OCI-LY1 (cell line): ENCODE measurements at regions not wholly inside any gene's neighbourhood (a gene's known extent, or its start where the extent isn't known, plus 50 kb on each side); places are given as distances from the start of the nearest gene placed in this dataset.

Experiments
- H2AFZ ChIP-seq: fragments of 200-600 bp; sonication (generic), shearing (Covaris generic); 2 replicates; pipeline ENCODE4 v1.6.0; 2014; ENCODE audit warnings: antibody characterized with exemption, mild to moderate bottlenecking, low read length
- H3F3A ChIP-seq: fragments of 200-600 bp; sonication (generic), shearing (Covaris generic); 2 replicates; pipeline ENCODE4 v1.6.0; 2014; ENCODE audit warnings: mild to moderate bottlenecking, antibody characterized with exemption, low read length, moderate library complexity; ENCODE audit not compliant: insufficient read depth
- H3K27ac ChIP-seq: fragments of 200-600 bp; sonication (generic); 2 replicates; pipeline ENCODE4 v1.5.1; 2014; ENCODE audit warnings: low read length, mixed run types, mild to moderate bottlenecking, low read depth; ENCODE audit not compliant: poor library complexity, severe bottlenecking
- H3K27me3 ChIP-seq: fragments of 200-600 bp; sonication (generic); 2 replicates; pipeline ENCODE4 v1.6.0; 2014; ENCODE audit warnings: antibody characterized with exemption, mild to moderate bottlenecking, low read length, moderate library complexity; ENCODE audit not compliant: insufficient read depth
- H3K36me3 ChIP-seq: fragments of 200-600 bp; sonication (generic); 2 replicates; pipeline ENCODE4 v1.6.1; 2014; ENCODE audit warnings: mild to moderate bottlenecking, antibody characterized with exemption, low read length, moderate library complexity, mixed read lengths; ENCODE audit not compliant: insufficient read depth
- H3K4me1 ChIP-seq: fragments of 200-600 bp; sonication (generic); 2 replicates; pipeline ENCODE4 v1.5.1; 2014; ENCODE audit warnings: mild to moderate bottlenecking, low read length, moderate library complexity; ENCODE audit not compliant: insufficient read depth, severe bottlenecking
- H3K4me2 ChIP-seq: fragments of 200-600 bp; sonication (generic), shearing (Covaris generic); 2 replicates; pipeline ENCODE4 v1.6.1; 2014; ENCODE audit warnings: low read length
- H3K4me3 ChIP-seq: fragments of 200-600 bp; sonication (generic); 2 replicates; pipeline ENCODE4 v1.5.1; 2014; ENCODE audit warnings: low read length, low read depth, mild to moderate bottlenecking, mixed read lengths; ENCODE audit not compliant: poor library complexity, severe bottlenecking
- H3K79me2 ChIP-seq: fragments of 200-600 bp; shearing (Covaris generic); 2 replicates; pipeline ENCODE4 v1.6.1; 2016; ENCODE audit warnings: mixed run types, low read length, mixed read lengths; ENCODE audit not compliant: insufficient read depth
- H3K9ac ChIP-seq: fragments of 200-600 bp; sonication (generic), shearing (Covaris generic); 2 replicates; pipeline ENCODE4 v1.6.1; 2014; ENCODE audit warnings: mild to moderate bottlenecking, low read length, mixed read lengths
- H3K9me2 ChIP-seq: fragments of 200-600 bp; sonication (generic), shearing (Covaris generic); 2 replicates; pipeline ENCODE4 v1.6.1; 2014; ENCODE audit warnings: low read depth, mild to moderate bottlenecking, low read length, mixed read lengths
- H3K9me3 ChIP-seq: fragments of 200-600 bp; shearing (Covaris generic); 2 replicates; pipeline ENCODE4 v1.6.1; 2014; ENCODE audit warnings: low read length, mixed read lengths
- H4K20me1 ChIP-seq: fragments of 200-600 bp; sonication (generic), shearing (Covaris generic); 2 replicates; pipeline ENCODE4 v1.6.0; 2016; ENCODE audit warnings: mild to moderate bottlenecking, low read length; ENCODE audit not compliant: insufficient read depth
- CTCF ChIP-seq: fragments of 200-600 bp; sonication (generic), shearing (Covaris generic); IDR thresholded peaks from 2 replicates; pipeline ENCODE4 v1.5.1; 2017; ENCODE audit warnings: mild to moderate bottlenecking, antibody characterized with exemption, low read length, moderate library complexity, mixed read lengths
- EZH2 ChIP-seq: fragments of 200-600 bp; sonication (generic), shearing (Covaris generic); IDR thresholded peaks from 2 replicates; pipeline ENCODE4 v1.8.0; 2017; ENCODE audit warnings: borderline replicate concordance, mixed run types, mild to moderate bottlenecking, antibody characterized with exemption, low read length, moderate library complexity, mixed read lengths

DNA sequence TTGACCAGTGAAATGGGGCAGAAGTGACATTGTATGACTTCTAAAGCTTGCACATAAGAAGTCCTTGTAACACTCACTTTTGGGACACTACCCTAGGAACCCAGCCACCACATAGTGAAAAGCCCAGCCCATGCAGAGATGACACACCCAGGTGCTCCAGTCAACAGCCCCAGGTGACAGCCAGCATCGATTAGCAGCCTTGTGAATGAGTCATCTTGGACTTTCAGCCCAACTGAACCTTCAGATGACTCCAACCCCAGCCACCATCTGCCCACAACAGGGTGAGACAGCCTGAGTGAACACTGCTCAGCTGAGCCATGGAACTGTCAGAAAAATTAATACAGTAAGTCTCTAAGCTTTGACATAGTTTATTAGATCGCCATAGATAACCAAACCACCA, 458.6 kb downstream of the ZSWIM6 start:
- Histone ChIP-seq H3K4me2 (no peak overlapping the region), H3F3A (no peaks in the 10 kb centered on the region), H3K9me3 (no peaks in the 10 kb centered on the region), H3K36me3 (no peaks in the 10 kb centered on the region), H3K4me1 (no peaks in the 10 kb centered on the region), H3K9ac (no peak overlapping the region), H3K27me3 (no peaks in the 10 kb centered on the region), H2AFZ (no peak overlapping the region), H3K27ac (no peak overlapping the region), H3K9me2 (no peaks in the 10 kb centered on the region), H3K79me2 (no peaks in the 10 kb centered on the region), H3K4me3 (no peak overlapping the region), H4K20me1 (no peaks in the 10 kb centered on the region)
- TF ChIP-seq EZH2 (no peak), CTCF (no peak)

DNA sequence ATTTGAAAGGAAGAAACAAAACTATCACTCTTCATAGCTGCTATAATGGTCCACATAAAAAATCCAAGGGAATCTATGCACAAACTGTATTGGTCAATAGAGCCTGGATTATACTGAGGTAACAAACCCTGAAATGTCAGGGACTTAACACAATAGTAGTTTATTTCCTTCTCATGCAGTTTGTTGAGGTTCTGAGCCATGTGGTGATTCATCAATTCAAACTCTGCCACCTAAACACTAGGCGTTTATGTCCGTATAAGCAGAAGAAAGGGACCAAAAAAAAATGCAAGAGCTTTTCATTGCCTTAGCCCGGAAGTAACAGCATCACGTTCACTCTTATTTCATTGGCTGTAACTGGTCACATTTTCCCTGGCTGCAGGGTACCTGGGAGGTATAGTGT, 464.7 kb downstream of the ZSWIM6 start:
- no peaks in the 10 kb centered on the region for H3K4me1 ChIP-seq
- H3K9me2 ChIP-seq: no peaks in the 10 kb centered on the region
- H3K27ac ChIP-seq: no peak overlapping the region
- H3F3A ChIP-seq: no peaks in the 10 kb centered on the region
- no peak overlapping the region for H3K9ac ChIP-seq
- no peaks in the 10 kb centered on the region for H3K79me2 ChIP-seq
- TF ChIP-seq EZH2: no peak
- no peak for TF ChIP-seq CTCF
- H2AFZ ChIP-seq: no peak overlapping the region
- no peaks in the 10 kb centered on the region for H3K36me3 ChIP-seq
- no peak overlapping the region for H3K4me3 ChIP-seq
- no peaks in the 10 kb centered on the region for H4K20me1 ChIP-seq
- no peaks in the 10 kb centered on the region for H3K9me3 ChIP-seq
- no peak overlapping the region for H3K4me2 ChIP-seq
- no peaks in the 10 kb centered on the region for H3K27me3 ChIP-seq

GRCh38 chr5:61800450-61800849, 468.4 kb downstream of the ZSWIM6 start:
- H3K9me3 ChIP-seq: no peaks in the 10 kb centered on the region
- no peak overlapping the region for H3K27ac ChIP-seq
- H3K4me2 ChIP-seq: no peak overlapping the region
- TF ChIP-seq EZH2 (no peak), CTCF (no peak)
- H3K9ac ChIP-seq: no peak overlapping the region
- no peaks in the 10 kb centered on the region for H3K9me2 ChIP-seq
- no peaks in the 10 kb centered on the region for H3F3A ChIP-seq
- H3K27me3 ChIP-seq: no peaks in the 10 kb centered on the region
- H2AFZ ChIP-seq: no peak overlapping the region
- H3K79me2 ChIP-seq: no peaks in the 10 kb centered on the region
- H3K4me1 ChIP-seq: no peaks in the 10 kb centered on the region
- H3K36me3 ChIP-seq: no peaks in the 10 kb centered on the region
- H3K4me3 ChIP-seq: no peak overlapping the region
- H4K20me1 ChIP-seq: no peaks in the 10 kb centered on the region
